HG02763 (cell line): ENCODE measurements at regions not wholly inside any gene's neighbourhood (a gene's known extent, or its start where the extent isn't known, plus 50 kb on each side); places are given as distances from the start of the nearest gene placed in this dataset.

Experiments used
- ATAC-seq: cut with Tn5 transposase; IDR thresholded peaks from one replicate; pipeline ENCODE4 v1.9.1; 2021; ENCODE audit warnings: mild to moderate bottlenecking, moderate library complexity; ENCODE audit not compliant: unreplicated experiment

GRCh38 chr4:179486570-179487335, 2044.5 kb upstream of the AGA start:
- ATAC-seq, result no peak

- no peak for ATAC-seq
These were observed 2050.2 kb upstream of the AGA start for GRCh38 chr4:179492260-179493080.

GRCh38 chr4:179503976-179504375, 2061.7 kb upstream of the AGA start:
- no peak for ATAC-seq

GRCh38 chr4:179509489-179509888, 2067.3 kb upstream of the AGA start:
- ATAC-seq, result no peak

- no peak for ATAC-seq
These were observed 2079.7 kb upstream of the AGA start for GRCh38 chr4:179521952-179522351.

GRCh38 chr4:179530958-179531357, 2088.7 kb upstream of the AGA start:
- no peak for ATAC-seq

GRCh38 chr4:179536694-179537093, 2094.5 kb upstream of the AGA start:
- no peak for ATAC-seq

- ATAC-seq, result no peak
These were observed 2097.4 kb upstream of the AGA start for GRCh38 chr4:179539641-179540040.

- no peak for ATAC-seq
These were observed 2101.5 kb upstream of the AGA start for GRCh38 chr4:179543771-179544170.

GRCh38 chr4:179544496-179544895, 2102.3 kb upstream of the AGA start:
- no peak for ATAC-seq

GRCh38 chr4:179552131-179552530, 2109.9 kb upstream of the AGA start:
- ATAC-seq, result no peak

GRCh38 chr4:179563741-179564140, 2121.5 kb upstream of the AGA start:
- ATAC-seq, result no peak

- no peak for ATAC-seq
These were observed 2127.3 kb upstream of the AGA start for GRCh38 chr4:179569549-179569948.

GRCh38 chr4:179582164-179582905, 2140.1 kb upstream of the AGA start:
- no peak for ATAC-seq

GRCh38 chr4:179583221-179583620, 2141.0 kb upstream of the AGA start:
- ATAC-seq, result no peak

GRCh38 chr4:179584101-179584500, 2141.9 kb upstream of the AGA start:
- ATAC-seq, result no peak

- ATAC-seq, result no peak
These were observed 2143.5 kb upstream of the AGA start for GRCh38 chr4:179585761-179586160.

GRCh38 chr4:179586460-179586859, 2144.2 kb upstream of the AGA start:
- ATAC-seq, result no peak

GRCh38 chr4:179595671-179596410, 2153.6 kb upstream of the AGA start:
- no peak for ATAC-seq

GRCh38 chr4:179596621-179597020, 2154.4 kb upstream of the AGA start:
- ATAC-seq, result no peak

GRCh38 chr4:179597301-179597700, 2155.1 kb upstream of the AGA start:
- ATAC-seq, result no peak
